Activated CD4-positive, CD25-positive, alpha-beta regulatory T cell treated with anti-CD3 and anti-CD28 coated beads, Interleukin-2, amount 50 U/mL, for 72 hours (primary cell): ENCODE measurements at regions not wholly inside any gene's neighbourhood (a gene's known extent, or its start where the extent isn't known, plus 50 kb on each side); places are given as distances from the start of the nearest gene placed in this dataset.

Experiments
- DNase-seq: peaks from one replicate; pipeline ENCODE4 v3.0.0; 2021

DNA sequence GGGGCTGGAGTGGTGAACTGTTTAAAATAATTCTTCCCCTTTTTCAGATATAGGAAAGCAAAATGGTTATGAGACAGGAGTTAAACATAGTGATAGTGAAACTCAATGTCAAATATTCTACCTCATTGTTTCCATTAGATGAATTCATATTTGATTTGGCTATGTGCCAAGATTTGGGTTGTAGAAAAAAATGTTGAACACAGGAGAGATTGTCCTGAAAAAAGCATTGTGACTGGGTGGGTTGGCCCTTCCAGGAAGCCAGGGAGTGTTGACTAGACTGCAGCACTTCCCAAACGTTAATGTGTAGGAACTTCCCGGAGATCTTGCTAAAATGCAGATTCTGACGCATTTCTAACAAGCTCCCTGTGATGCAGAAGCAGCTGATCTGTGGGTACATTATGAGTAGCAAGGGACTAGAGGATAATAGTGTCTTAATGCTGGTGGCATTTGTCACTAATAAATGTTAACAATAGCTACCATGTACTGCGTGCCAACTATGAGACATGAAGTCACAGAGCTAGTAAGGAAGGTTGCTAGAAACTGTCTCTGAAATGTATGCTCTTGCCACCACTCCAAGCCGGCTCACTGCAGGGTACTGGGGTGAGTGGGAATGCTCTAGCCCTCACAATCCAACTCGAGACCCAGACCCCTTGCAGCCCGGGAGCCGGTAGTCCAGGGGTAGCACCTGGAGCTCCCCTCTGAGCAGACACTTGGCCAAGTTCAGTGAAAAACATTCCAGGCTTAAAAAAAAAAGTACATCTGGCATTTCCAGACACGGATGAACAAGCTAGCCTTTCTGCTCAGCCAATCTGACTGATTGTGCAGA is 120.6 kb downstream of the CD47 start:
- DNase-seq = no peak

DNA sequence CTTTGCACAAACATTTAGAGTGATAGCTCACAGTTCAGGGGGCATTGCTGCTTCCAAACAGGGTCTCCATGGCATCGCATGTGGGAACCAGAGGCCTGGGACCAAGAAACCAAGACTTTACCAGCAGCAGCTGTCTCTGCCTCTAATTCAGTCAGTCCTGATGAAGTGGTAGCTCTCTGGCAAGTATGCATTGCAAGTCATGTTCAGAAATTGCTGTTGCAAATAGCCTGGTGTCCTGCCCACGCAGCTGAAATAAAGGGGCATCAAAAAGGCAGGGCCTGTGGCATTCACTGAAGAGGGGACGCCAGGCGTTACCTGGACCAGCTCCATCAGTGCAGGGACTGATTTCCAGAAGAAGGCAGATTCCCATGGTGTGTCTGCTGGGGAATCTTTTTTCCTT is 121.3 kb downstream of the CD47 start:
- DNase-seq = no peak

DNA sequence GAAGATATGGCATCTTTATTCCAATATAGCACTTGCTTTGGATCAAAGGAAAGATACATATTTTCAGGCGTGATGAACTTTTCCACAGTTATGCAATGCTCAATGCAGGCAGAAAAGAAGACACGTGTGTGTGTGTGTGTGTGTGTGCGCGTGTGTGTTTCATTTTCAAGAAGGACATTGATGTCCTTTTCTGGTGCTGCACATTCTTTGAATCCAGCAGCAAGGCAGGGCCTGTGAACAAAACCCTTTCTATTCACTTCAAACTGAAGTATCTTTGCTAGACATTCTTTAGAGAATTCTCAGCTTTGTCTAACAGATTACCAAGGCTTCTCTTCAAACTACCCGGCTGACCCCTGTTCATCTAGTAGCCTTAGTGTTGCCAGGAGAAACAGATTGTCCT is 124.6 kb downstream of the CD47 start:
- no peak for DNase-seq

DNA sequence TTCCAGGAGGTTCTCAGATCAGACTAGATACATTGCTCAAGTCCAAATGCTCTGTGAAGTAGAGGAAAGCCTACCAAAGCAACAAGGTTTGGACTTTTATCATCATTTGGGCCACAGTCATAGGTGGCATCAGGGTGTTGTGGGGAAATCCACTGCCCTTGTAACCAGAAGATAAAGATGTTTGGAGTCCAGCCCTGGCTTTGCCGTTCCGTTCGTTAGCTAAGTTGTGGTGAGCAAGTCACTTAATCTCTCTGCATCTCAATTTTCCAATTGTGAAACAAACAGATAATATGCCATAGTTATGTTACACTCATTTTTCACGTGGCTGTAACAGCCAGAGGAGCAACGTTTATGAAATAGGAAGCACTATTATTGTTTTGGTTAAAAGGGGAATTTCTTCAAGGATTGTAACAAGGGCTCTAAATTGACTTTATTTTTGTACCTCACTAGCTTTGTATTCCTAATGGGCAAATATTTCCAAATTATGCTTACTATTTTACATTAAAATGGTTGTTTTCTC is 125.6 kb downstream of the CD47 start:
- DNase-seq = no peak

DNA sequence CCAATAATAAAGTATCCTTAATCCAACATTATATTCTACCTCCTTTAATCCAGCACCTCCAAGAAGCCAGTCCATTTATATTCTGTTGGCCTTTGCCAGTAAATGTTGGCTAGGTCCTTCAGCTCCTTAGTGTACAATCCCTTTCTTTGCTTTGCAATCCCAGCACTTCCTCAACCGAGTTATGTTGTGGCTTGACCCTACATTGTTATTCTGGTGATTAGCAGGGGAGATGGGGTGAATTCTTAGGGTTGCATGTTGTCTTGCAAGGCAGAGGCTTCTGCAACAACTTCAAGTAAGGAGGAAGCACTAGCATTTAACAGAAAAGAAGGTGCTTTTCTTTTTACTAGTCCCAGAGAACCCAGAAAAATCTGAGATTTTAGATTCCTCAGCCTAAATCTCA is 127.2 kb downstream of the CD47 start:
- no peak for DNase-seq

DNA sequence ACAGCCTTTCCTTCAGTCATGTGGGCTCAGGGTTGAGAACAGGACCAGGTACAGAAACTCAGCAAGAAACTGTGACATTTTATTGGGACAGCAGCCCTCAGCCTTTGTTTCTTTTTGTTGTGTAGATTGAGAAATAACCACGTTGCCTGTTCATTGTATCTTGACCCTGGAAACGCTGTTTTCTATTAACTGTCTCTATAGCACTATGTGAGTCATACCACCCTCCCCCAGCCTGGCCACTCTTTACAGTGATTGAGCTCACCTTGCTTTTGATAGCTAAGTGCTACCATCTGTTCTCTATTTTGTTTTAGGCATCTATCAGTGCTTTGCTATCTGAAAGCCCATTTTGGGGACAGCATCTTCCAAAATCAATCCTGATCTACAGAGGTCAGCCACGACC is 127.9 kb downstream of the CD47 start:
- no peak for DNase-seq

DNA sequence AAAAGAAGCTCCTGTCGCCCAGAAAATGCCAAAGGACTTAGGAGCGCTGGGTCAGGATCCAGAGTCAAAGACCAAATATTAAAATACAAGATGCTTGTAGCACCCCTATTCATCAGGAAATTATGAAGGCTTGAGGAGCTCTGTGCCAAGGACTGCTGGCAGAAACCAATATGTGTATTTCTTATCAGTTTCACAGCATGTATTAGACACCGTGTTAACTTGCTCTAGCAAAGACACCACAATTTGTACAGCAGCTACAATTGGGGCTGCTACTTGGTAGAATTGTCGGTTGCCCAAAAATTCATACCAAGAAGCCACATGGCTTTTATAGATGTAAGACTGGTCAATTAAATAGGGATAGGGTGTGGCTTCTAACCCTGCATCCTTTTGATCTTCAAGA is 128.8 kb downstream of the CD47 start:
- DNase-seq = no peak

DNA sequence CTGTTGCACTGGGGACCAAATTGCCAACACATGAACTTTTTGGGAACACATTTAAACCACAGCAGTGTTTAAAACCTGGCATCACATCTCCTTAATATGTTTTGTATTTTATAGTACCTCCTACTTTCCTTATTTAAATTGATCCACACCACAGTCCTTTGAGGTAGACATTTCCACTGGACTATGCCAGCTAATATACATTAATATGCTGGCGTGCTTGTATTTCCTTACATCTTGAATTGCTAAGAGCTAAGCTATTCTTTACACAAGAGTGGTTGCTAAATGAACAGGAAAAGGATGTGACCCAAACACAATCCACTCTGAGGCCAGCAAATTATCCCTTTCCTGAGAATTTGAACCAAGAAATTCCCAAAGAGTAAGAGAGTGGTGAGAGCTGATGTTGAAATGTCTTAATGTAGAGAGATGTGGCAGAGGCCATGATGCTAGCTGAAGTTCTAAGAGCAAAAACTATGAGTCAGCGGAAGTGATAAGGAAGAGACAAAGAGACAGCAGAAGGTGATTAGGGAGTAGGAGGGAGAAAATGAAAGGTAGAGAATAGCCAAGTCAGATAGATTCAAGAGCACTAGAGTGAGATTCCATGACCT is 131.2 kb downstream of the CD47 start:
- no peak for DNase-seq

DNA sequence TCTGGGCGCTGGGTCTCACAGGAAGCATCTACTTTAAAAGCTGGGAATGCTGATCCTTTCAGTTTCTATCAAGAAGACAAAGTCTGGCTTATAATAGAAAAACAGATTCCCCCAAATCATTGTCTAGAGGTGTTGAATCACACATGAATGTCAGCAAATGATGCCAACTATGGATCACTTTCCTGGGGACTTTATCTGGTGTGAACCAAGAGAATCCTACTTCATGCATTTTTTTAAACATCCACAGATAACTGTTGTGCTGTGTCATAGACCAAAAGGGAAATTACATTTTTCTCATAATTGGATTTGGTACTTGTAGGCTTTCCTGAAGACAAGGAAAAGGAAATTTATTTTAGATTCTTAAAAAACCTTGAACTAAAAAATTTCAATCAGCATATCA is 132.7 kb downstream of the CD47 start:
- no peak for DNase-seq

DNA sequence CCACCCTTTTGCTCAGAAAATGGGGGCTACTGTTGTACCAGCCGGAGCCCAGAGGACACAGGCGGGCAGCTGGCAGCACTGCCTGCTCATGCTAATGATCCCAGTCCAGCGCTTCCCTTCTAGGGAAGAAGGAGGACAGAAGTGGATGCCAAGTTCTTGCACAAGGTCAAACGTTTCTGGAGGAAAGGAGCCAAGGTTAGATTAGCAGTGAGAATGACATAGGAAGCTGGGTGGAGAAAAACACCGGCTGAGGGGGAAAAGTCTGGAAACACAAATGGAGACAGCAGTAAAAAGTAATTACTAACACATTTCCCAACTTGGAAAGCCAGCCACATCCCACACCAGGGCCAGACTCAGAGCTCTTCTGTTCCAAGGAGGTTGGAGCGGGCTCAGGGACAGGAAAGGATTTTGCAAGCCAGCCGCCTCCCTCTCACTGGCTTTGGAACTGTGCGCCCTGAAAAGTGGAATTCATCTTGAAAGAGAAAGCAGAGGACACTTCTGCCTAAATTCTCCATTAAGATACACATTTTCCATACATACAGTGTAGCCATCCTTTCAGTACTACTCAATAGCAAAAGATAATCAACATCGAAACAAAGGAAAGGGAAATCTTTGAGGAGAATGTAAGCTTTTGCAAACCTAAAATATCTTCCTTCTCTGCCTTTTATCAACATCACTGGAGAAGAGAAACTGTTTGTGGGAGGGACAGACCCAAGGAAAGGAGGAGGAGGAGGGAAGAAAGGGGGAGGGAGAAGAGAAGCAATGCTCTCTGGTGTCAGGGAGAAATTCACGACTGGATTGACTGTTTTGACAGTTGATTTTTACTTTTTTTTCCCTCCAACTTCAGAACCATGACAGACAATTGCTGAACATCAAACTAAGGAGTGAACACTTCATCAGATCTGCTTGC is 133.6 kb downstream of the CD47 start:
- DNase-seq = no peak

DNA sequence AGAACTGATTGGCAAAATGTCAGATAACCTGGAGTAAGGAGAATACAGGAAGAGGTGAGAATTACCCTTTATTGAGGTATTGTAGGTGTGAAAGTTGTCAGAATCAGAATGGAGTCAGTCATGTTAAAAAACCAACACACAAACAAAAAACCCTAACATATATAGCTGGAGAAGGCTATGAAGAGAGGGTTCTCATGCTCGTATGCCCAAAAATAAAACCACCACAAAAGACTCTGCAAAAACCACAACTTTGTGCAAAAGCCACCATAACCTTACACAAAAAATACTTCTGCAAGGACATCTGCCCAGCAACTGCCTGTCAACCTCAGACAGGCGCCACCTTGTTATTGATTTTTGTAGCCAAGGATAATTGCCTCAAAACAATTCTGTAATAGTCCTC is 136.0 kb downstream of the CD47 start:
- no peak for DNase-seq

DNA sequence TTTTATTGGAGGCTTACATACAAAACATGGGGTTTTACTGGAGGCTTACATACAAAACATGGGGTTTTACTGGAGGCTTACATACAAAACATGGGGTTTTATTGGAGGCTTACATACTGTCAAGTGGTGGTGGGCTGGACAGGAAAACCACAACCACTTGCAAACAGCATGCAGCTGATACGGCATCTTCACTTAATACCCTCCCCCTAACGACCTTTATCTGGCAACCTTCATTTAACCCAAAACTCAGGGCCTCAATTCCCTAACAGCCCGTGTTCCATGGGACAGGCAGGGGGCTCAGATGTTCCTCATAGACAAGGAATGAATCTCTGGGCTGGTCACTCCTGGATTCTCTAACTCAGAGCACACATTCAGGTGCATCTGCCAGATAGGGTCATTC is 137.1 kb downstream of the CD47 start:
- DNase-seq = no peak

DNA sequence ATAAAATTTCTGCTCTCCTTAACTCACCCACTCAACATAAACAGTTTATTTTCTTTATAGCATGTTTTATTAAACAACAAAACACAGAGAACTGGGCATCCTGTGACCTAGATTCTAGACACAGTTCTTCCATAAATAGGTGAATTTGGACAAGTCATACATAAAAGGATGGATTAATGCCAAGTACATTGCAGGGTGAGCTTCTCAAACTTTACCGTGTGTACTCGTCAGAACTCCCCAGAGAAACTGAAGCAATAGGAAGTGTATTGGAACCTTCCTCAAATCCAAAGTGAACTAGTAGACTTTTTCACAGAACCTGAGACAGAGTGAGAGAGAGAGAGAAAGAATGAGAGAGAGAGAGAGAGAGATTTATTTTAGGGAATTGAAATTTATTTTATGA is 139.7 kb downstream of the CD47 start:
- no peak for DNase-seq

DNA sequence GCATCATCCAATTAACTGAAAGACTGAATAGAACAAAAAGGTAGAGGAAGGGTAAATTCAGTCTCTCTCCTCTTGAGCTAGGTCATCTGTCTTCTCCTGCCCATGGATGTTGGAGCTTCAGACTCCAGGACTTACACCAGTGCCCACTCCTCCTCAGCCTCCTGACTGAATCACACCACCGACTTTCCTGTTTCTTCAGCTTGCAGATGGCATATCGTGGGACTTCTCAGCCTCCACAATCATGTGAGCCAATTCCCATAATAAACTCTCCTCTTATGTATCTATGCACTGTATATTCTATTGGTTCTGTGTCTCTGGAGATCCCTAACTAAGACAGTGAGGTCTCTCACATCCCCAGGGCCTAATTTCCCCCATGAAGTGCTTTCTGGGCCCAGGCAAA is 140.4 kb downstream of the CD47 start:
- DNase-seq = no peak

DNA sequence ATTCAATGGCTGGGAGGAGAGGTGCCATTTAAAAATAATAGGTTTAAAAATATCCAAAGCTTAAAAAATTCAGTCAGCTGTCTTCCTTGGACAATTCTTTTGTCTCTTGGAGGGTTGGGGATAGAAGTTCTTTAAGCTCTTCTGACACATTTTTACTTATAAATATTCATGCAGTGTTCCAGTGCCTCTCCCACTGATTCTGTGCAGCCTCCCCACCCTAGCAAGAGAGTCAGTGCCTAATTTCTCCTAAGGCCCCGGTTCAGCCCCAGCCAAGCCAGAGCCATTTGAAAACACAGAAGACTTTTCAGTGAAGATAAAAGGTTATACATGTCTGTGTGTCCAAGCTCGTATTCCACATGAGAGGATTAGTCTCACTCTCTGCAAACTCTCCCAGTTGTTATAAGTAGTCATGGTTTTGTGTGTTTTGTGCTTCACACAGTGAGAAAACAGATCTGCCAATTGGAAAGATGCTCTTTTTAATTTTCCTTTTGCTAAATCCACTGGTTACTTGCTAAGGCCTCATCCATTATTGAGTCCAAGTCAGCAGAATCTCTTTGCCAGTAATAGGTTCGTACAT is 141.3 kb downstream of the CD47 start:
- no peak for DNase-seq

DNA sequence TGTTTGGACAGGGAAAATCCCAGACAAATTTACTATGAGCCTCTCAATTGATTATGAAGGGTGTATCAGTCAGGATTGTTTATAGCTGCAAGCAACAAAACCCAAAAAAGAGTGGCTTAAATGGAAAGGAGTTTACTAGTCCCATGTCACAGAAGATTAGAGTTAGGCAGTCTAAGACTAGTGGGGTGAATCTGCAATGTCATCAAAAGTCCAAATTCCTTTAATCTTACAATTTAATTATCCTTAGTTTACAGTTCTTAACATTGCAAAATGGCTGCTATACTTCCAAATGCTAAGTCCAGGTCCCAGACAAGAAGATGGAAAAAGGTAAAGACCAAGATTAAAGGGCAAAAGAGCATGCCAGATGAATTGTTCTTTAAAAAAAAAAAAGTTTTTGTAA is 143.6 kb downstream of the CD47 start:
- DNase-seq = no peak

DNA sequence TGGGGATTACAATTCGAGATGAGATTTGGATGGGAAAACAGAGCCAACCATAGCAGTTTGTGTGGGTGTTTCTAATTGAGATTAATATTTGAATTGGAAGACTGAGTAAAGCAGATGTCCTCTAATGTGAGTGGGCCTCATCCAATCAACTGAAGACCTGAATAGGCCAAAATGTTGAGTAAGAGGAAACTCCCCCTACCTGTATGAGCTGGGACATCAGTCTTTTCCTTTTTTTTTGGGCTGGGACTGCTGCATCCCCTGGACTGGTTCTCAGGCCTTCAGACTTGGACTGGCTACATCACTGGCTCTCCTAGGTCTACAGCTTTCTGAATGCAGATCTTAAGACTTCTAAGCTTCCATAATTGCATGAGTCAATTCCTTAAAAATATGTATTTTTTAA is 144.1 kb downstream of the CD47 start:
- no peak for DNase-seq

DNA sequence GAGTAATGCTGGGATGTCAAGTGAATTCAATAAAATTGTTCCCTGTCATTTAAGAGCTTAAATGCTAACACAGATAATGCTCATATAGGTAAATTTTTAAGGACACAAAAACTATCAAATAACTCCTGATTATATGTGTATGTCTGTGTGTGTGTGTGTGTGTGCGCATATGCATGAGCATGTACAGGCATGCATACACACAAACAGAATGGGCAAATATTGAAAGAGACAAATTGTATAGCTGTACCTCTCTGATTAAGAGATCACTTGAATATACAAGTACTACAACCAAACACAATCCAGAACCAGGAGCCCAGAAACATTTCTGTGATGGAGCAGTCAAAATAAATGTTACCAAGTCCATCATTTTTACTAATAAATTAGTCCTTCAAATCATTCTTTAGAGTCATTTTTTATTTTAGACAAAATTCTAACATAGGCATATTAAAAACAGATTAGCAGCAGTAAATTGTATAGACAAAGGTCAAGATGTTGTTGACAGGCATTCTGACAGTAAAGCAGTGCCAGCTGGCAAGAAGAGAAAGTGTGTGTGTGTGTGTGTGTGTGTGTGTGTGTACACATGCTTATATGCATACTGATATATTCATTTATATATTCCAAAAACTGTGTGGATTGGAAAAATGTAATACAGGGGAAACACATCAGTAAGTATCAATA is 145.3 kb downstream of the CD47 start:
- no peak for DNase-seq

DNA sequence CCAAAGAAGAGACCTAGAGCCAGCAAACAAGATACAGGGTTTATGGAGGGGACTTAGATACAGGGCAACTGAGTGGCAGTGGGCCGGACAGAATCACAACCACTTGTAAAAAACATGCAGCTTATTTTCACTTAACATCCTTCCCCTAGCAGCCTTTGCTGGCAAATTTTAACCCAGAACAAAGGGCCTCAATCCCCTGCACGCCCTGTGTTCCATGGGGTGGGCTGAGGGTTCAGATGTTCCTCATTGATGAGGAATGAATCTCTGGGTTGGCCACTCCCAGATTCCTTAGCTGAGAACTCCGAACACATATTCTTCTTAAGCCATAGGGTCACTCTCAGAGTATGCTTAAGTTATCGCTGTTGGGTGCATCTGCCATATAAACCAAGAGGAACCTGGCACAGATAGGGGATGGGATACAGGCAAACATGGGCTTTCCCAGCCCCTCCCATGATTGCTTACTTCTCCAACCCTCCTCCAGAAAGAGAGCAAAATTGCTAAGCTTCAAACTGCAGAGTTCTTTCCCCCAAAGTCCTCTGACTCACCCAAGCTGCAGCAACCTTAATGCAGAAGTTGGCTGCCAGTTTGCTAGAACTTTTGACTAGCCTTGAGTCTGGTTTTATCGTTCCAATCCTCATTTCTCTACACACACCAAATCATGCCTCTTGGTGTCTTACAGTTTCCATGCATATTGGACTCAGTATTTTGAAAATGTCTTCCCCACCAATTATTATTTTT is 146.9 kb downstream of the CD47 start:
- DNase-seq = no peak

DNA sequence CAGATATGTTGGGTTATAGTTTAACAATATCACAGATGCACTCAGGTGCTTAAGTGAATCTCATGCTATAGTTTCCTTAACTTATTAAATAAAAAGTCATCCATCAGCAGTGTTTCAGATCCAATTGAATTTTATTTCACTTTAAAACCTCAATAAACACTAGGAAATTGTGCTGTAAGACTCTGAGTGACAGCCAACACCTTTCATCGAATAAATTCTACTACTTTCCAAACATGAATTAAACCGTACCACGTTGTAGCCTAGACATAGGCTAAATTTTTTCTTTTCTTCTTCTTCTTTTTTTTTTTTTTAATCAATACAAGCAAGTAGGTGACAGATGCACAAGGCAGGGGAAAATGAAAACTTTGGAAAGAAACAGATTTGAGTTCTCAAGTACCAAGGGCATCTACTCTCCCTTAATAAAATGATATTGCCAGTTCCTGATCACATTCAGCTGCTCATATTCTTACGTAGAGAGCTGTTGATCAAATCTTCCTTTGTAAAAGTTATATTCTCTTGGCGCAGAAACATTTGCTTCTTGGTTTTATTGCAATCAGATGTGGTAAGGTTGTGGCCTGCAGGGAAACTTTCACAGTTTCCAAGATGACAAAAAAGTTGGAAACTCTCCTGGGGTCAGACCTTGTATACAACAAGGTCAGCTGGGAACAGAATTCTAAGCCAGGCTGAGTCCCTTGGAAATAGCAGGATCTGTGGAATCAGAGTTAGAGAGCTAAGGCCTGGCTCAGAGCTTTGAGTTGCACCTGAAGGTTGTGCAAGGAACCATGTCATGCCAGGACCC is 147.7 kb downstream of the CD47 start:
- DNase-seq = no peak

DNA sequence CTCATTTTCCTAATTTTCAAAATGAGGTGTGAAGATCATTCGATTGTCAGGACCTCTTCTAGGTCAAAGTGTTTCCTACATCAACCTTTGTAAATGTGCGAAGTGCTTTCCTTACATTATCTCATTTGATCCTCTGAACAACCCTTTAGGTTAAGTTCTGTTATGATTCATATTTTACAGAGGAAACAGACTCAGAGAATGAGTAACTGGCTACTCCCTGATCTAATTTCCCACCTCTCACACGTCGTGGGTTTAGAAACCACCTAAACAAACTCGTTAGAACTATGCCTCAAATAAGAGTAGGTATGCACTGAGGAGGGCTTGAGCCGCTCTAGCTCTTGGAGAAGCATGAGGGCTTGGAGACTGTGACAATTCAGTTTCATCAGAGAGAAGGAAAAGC is 148.6 kb downstream of the CD47 start:
- no peak for DNase-seq
